ENCODE measurements at regions not wholly inside any gene's neighbourhood (a gene's known extent, or its start where the extent isn't known, plus 50 kb on each side); places are given as distances from the start of the nearest gene placed in this dataset.

GRCh38 chr18:28757466-28758008, 580.6 kb upstream of the CDH2 start:
- intact Hi-C loops (cut with DNase I) = no loop called here
- Histone ChIP-seq H3K9me3 (no peaks in the 10 kb centered on the region), H3K27ac (no peak overlapping the region), H3K4me1 (no peaks in the 10 kb centered on the region), H3K4me3 (replicated peaks in 1 of 3) (no peak overlapping the region), H3K27me3 (no peaks in the 10 kb centered on the region), H3K36me3 (no peaks in the 10 kb centered on the region)
- no peak for TF ChIP-seq POLR2A (IDR thresholded peaks at IDR 0.05)
- no peak for TF ChIP-seq CTCF (IDR thresholded peaks at IDR 0.05)
- 95% methylated on average over 3 of the region's 3 CpGs for WGBS, 2 donors
- DNase-seq = no peak

GRCh38 chr18:28743115-28743514, 566.2 kb upstream of the CDH2 start:
- 89 to 92% methylated on average over 4 of the region's 4 CpGs for WGBS, 2 donors
- Histone ChIP-seq H3K4me3 (replicated peaks in 1 of 3) (no peak overlapping the region), H3K27me3 (no peaks in the 10 kb centered on the region), H3K9me3 (no peaks in the 10 kb centered on the region), H3K27ac (no peak overlapping the region), H3K36me3 (no peaks in the 10 kb centered on the region), H3K4me1 (no peaks in the 10 kb centered on the region)
- no peak for DNase-seq
- no peak for TF ChIP-seq CTCF (IDR thresholded peaks at IDR 0.05)
- TF ChIP-seq POLR2A (IDR thresholded peaks at IDR 0.05) = no peak
- intact Hi-C loops (cut with DNase I) = no loop called here

- Histone ChIP-seq H3K36me3 (no peaks in the 10 kb centered on the region), H3K4me1 (no peaks in the 10 kb centered on the region), H3K27me3 (no peaks in the 10 kb centered on the region), H3K9me3 (no peaks in the 10 kb centered on the region), H3K4me3 (replicated peaks in 1 of 3) (no peak overlapping the region), H3K27ac (no peak overlapping the region)
- intact Hi-C loops (cut with DNase I) = no loop called here
- DNase-seq = no peak
- 94 to 96% methylated on average over 1 of the region's 1 CpG for WGBS, 2 donors
- TF ChIP-seq POLR2A (IDR thresholded peaks at IDR 0.05) (no peak), CTCF (IDR thresholded peaks at IDR 0.05) (no peak)
These were observed 563.6 kb upstream of the CDH2 start for GRCh38 chr18:28740575-28740974.

GRCh38 chr18:28736951-28737350, 560.0 kb upstream of the CDH2 start:
- intact Hi-C loops (cut with DNase I) = no loop called here
- no peaks in the 10 kb centered on the region for H3K27me3 ChIP-seq
- H3K27ac ChIP-seq = no peak overlapping the region
- TF ChIP-seq POLR2A (IDR thresholded peaks at IDR 0.05) = no peak
- no peak for TF ChIP-seq CTCF (IDR thresholded peaks at IDR 0.05)
- H3K9me3 ChIP-seq = no peaks in the 10 kb centered on the region
- no peak for DNase-seq
- H3K4me3 ChIP-seq (replicated peaks in 1 of 3) = no peak overlapping the region
- H3K36me3 ChIP-seq = no peaks in the 10 kb centered on the region
- H3K4me1 ChIP-seq = no peaks in the 10 kb centered on the region

GRCh38 chr18:28736223-28736622, 559.3 kb upstream of the CDH2 start:
- WGBS, 2 donors = 76 to 81% methylated on average over 2 of the region's 2 CpGs

More at GRCh38 chr18:28736223-28736622, 559.3 kb upstream of the CDH2 start:
- intact Hi-C loops (cut with DNase I) = no loop called here
- no peaks in the 10 kb centered on the region for H3K27me3 ChIP-seq
- H3K4me3 ChIP-seq (replicated peaks in 1 of 3) = no peak overlapping the region
- DNase-seq = no peak
- TF ChIP-seq CTCF (IDR thresholded peaks at IDR 0.05) (no peak), POLR2A (IDR thresholded peaks at IDR 0.05) (no peak)
- no peak overlapping the region for H3K27ac ChIP-seq
- no peaks in the 10 kb centered on the region for H3K9me3 ChIP-seq
- no peaks in the 10 kb centered on the region for H3K4me1 ChIP-seq
- no peaks in the 10 kb centered on the region for H3K36me3 ChIP-seq
